HEK293 (cell line): ENCODE measurements at regions not wholly inside any gene's neighbourhood (a gene's known extent, or its start where the extent isn't known, plus 50 kb on each side); places are given as distances from the start of the nearest gene placed in this dataset.

Experiments
- CTCF ChIA-PET: fragments of 350-600 bp; formaldehyde crosslinking; extraction: SDS; loops from one replicate; lab custom pipeline; 2021; ENCODE audit warnings: antibody characterized with exemption; lab: Yijun Ruan, JAX
- POLR2A ChIA-PET: fragments of 300-600 bp; formaldehyde crosslinking; extraction: SDS; loops from one replicate; lab custom pipeline; 2020; ENCODE audit warnings: antibody characterized with exemption, inconsistent platforms; lab: Yijun Ruan, JAX
- H3K27ac ChIP-seq: fragments of 200-500 bp; sonication (Bioruptor generic); 2 replicates; pipeline ENCODE4 v1.5.1; 2014; ENCODE audit warnings: low read depth, low read length, control low read depth, inconsistent platforms; ENCODE audit errors: extremely low read depth
- H3K36me3 ChIP-seq, 2 experiments: fragments of 200-500 bp in 1 of 2; sonication (Bioruptor generic) in 1 of 2; 1 replicate in 1 of 2; 2 replicates in 1 of 2; pipeline ENCODE4 v1.5.1; 2014 to 2017; ENCODE audit warnings: inconsistent platforms in 2 of 2, low read length in 2 of 2; ENCODE audit not compliant: control insufficient read depth in 2 of 2, insufficient read depth in 1 of 2
- H3K4me1 ChIP-seq: fragments of 200-500 bp; sonication (Bioruptor generic); 2 replicates; pipeline ENCODE4 v1.5.1; 2014; ENCODE audit warnings: mild to moderate bottlenecking, low read length, inconsistent platforms; ENCODE audit not compliant: control insufficient read depth, insufficient read depth
- H3K4me3 ChIP-seq: 2 replicates; pipeline ENCODE4 v1.5.1; 2011; ENCODE audit warnings: low read depth, mild to moderate bottlenecking, control low read depth, low read length, moderate library complexity
- H3K9me3 ChIP-seq: fragments of 200-500 bp; sonication (Bioruptor generic); 2 replicates; pipeline ENCODE4 v1.5.1; 2014; ENCODE audit warnings: low read depth, low read length, inconsistent platforms; ENCODE audit not compliant: control insufficient read depth, insufficient read depth
- GFI1B ChIP-seq: fragments of 450-650 bp; formaldehyde crosslinking; IDR thresholded peaks from 2 replicates; pipeline ENCODE4 v1.5.1; 2016; ENCODE audit warnings: missing biosample characterization, missing genetic modification characterization
- GLIS2 ChIP-seq: fragments of 450-650 bp; formaldehyde crosslinking; IDR thresholded peaks from 2 replicates; pipeline ENCODE4 v1.5.1; 2016; ENCODE audit warnings: missing biosample characterization, missing genetic modification characterization
- HOXA7 ChIP-seq: sonication (generic); formaldehyde crosslinking; IDR thresholded peaks from 2 replicates; pipeline ENCODE4 v1.8.1; 2022; ENCODE audit warnings: missing genetic modification reagents, borderline replicate concordance
- HOXC10 ChIP-seq: sonication (generic); formaldehyde crosslinking; IDR thresholded peaks from 2 replicates; pipeline ENCODE4 v1.8.1; 2023; ENCODE audit warnings: mild to moderate bottlenecking, missing genetic modification reagents
- HOXD13 ChIP-seq: sonication (generic); formaldehyde crosslinking; IDR thresholded peaks from 2 replicates; pipeline ENCODE4 v1.8.0; 2022; ENCODE audit warnings: missing genetic modification reagents, borderline replicate concordance
- KLF1 ChIP-seq: fragments of 450-650 bp; formaldehyde crosslinking; IDR thresholded peaks from 2 replicates; pipeline ENCODE4 v1.5.1; 2016; ENCODE audit warnings: missing biosample characterization, missing genetic modification characterization
- KLF10 ChIP-seq: fragments of 450-650 bp; IDR thresholded peaks from 2 replicates; pipeline ENCODE4 v1.5.1; 2018; ENCODE audit warnings: missing biosample characterization, mild to moderate bottlenecking, missing genetic modification characterization
- MEIS1 ChIP-seq: sonication (generic); formaldehyde crosslinking; IDR thresholded peaks from 2 replicates; pipeline ENCODE4 v1.8.1; 2022; ENCODE audit warnings: missing genetic modification reagents, mild to moderate bottlenecking, borderline replicate concordance
- OSR2 ChIP-seq: fragments of 450-650 bp; formaldehyde crosslinking; IDR thresholded peaks from 2 replicates; pipeline ENCODE4 v1.5.1; 2016; ENCODE audit warnings: missing biosample characterization, missing genetic modification characterization
- SETDB1 ChIP-seq: IDR thresholded peaks from one replicate; pipeline ENCODE4 v1.6.1; 2017; ENCODE audit warnings: mild to moderate bottlenecking, low read length, moderate library complexity, mixed read lengths; ENCODE audit not compliant: insufficient read length
- SP7 ChIP-seq: fragments of 450-650 bp; formaldehyde crosslinking; IDR thresholded peaks from 2 replicates; pipeline ENCODE4 v1.5.1; 2016; ENCODE audit warnings: missing biosample characterization, missing genetic modification characterization
- TRIM28 ChIP-seq: IDR thresholded peaks from 2 replicates; pipeline ENCODE4 v1.6.1; 2011; ENCODE audit warnings: low read length, control low read depth, borderline replicate concordance
- ZBTB20 ChIP-seq: fragments of 450-650 bp; formaldehyde crosslinking; IDR thresholded peaks from 2 replicates; pipeline ENCODE4 v1.5.1; 2016; ENCODE audit warnings: missing biosample characterization, missing genetic modification characterization
- ZBTB21 ChIP-seq: fragments of 450-650 bp; formaldehyde crosslinking; IDR thresholded peaks from 2 replicates; pipeline ENCODE4 v1.5.1; 2017; ENCODE audit warnings: missing biosample characterization, missing genetic modification characterization
- ZNF121 ChIP-seq: fragments of 450-650 bp; formaldehyde crosslinking; IDR thresholded peaks from 2 replicates; pipeline ENCODE4 v1.5.1; 2016; ENCODE audit warnings: missing biosample characterization, missing genetic modification characterization
- ZNF132 ChIP-seq: fragments of 450-650 bp; formaldehyde crosslinking; IDR thresholded peaks from 2 replicates; pipeline ENCODE4 v1.5.1; 2017; ENCODE audit warnings: missing biosample characterization, missing genetic modification characterization, borderline replicate concordance
- ZNF133 ChIP-seq: fragments of 450-650 bp; formaldehyde crosslinking; IDR thresholded peaks from 2 replicates; pipeline ENCODE4 v1.5.1; 2016; ENCODE audit warnings: missing biosample characterization, missing genetic modification characterization
- ZNF37A ChIP-seq: fragments of 450-650 bp; IDR thresholded peaks from 2 replicates; pipeline ENCODE4 v1.5.1; 2018; ENCODE audit warnings: missing biosample characterization, missing genetic modification characterization
- ZNF404 ChIP-seq: fragments of 450-650 bp; formaldehyde crosslinking; IDR thresholded peaks from 2 replicates; pipeline ENCODE4 v1.5.1; 2017; ENCODE audit warnings: missing biosample characterization, missing genetic modification characterization
- ZNF416 ChIP-seq: fragments of 450-650 bp; formaldehyde crosslinking; IDR thresholded peaks from 2 replicates; pipeline ENCODE4 v1.5.1; 2016; ENCODE audit warnings: missing biosample characterization, missing genetic modification characterization
- ZNF529 ChIP-seq: fragments of 450-650 bp; formaldehyde crosslinking; IDR thresholded peaks from 2 replicates; pipeline ENCODE4 v1.5.1; 2017; ENCODE audit warnings: missing genetic modification characterization, missing biosample characterization; ENCODE audit not compliant: insufficient replicate concordance
- ZNF623 ChIP-seq: fragments of 450-650 bp; formaldehyde crosslinking; IDR thresholded peaks from 2 replicates; pipeline ENCODE4 v1.5.1; 2016; ENCODE audit warnings: missing biosample characterization, missing genetic modification characterization
- ZNF701 ChIP-seq: fragments of 450-650 bp; formaldehyde crosslinking; IDR thresholded peaks from 2 replicates; pipeline ENCODE4 v1.5.1; 2016; ENCODE audit warnings: missing biosample characterization, missing genetic modification characterization
- ZNF747 ChIP-seq: fragments of 450-650 bp; formaldehyde crosslinking; IDR thresholded peaks from 2 replicates; pipeline ENCODE4 v1.5.1; 2016; ENCODE audit warnings: missing biosample characterization, missing genetic modification characterization
- ZNF76 ChIP-seq: fragments of 450-650 bp; formaldehyde crosslinking; IDR thresholded peaks from 2 replicates; pipeline ENCODE4; 2016; ENCODE audit warnings: low read depth, missing biosample characterization, missing genetic modification characterization, borderline replicate concordance
- ZNF776 ChIP-seq: fragments of 450-650 bp; formaldehyde crosslinking; IDR thresholded peaks from 2 replicates; pipeline ENCODE4 v1.5.0; 2017; ENCODE audit warnings: missing biosample characterization, missing genetic modification characterization, borderline replicate concordance
- ZNF830 ChIP-seq: fragments of 450-650 bp; IDR thresholded peaks from 2 replicates; pipeline ENCODE4 v1.5.0; 2018; ENCODE audit warnings: missing biosample characterization, missing genetic modification characterization, low read depth, mild to moderate bottlenecking, moderate library complexity
- TF ChIP-seq, protein P1 (sequence below): fragments of 450-650 bp; formaldehyde crosslinking; IDR thresholded peaks from 2 replicates; pipeline ENCODE4 v1.5.1; 2017; ENCODE audit warnings: missing biosample characterization, missing genetic modification characterization
- TF ChIP-seq, protein P2 (sequence below): fragments of 450-650 bp; formaldehyde crosslinking; IDR thresholded peaks from 2 replicates; pipeline ENCODE4 v1.5.1; 2017; ENCODE audit warnings: missing biosample characterization, missing genetic modification characterization
- TF ChIP-seq, protein P3 (sequence below): fragments of 450-650 bp; formaldehyde crosslinking; IDR thresholded peaks from 2 replicates; pipeline ENCODE4 v1.5.1; 2016; ENCODE audit warnings: missing biosample characterization, missing genetic modification characterization
- TF ChIP-seq, protein P4 (sequence below): fragments of 450-650 bp; formaldehyde crosslinking; IDR thresholded peaks from 2 replicates; pipeline ENCODE4 v1.5.1; 2016; ENCODE audit warnings: missing biosample characterization, missing genetic modification characterization
- TF ChIP-seq, protein P5 (sequence below): fragments of 450-650 bp; IDR thresholded peaks from 2 replicates; pipeline ENCODE4 v1.5.1; 2018; ENCODE audit warnings: missing biosample characterization, missing genetic modification characterization

DNA sequence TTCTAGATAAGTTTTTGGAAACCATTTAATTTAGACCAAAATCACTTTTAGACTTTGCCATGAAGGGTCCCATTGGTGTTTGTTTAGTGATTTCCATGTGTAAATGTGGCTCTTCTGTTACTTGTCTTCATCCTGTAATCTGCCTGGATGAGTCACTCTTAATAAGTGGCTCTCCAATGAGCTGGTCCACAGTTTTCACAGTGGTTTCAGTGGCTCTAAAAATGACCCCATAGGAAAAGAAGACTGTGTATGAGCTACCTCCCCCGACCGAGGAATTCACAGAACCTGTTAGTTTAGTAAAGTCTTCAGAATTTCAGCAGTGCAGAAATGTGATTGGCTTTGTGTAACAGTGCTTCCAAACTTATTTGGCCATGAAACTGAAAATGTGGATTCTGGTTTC lies 492.0 kb upstream of the MARCKS start:
- H3K4me3 ChIP-seq, result no peak overlapping the region
- H3K27ac ChIP-seq, result no peak overlapping the region
- TF ChIP-seq HOXD13 (CRISPR knock-in tag) (no peak), ZNF416 (tag by site-specific recombination) (no peak), SETDB1 (peak; percentile 41), KLF1 (no peak), ZNF37A (tag by site-specific recombination) (no peak), TRIM28 (peak; percentile 38; the same call in 1 of the 2 replicates), ZNF121 (tag by site-specific recombination) (no peak), ZNF404 (no peak), ZNF529 (no peak), OSR2 (tag by site-specific recombination) (no peak), GFI1B (tag by site-specific recombination) (no peak), ZNF776 (tag by site-specific recombination) (no peak), HOXC10 (no peak), ZNF132 (tag by site-specific recombination) (no peak), GLIS2 (tag by site-specific recombination) (no peak), ZNF701 (tag by site-specific recombination) (no peak), ZNF133 (tag by site-specific recombination) (no peak), SP7 (tag by site-specific recombination) (peak; percentile 71), MEIS1 (CRISPR knock-in tag) (no peak)
- TF ChIP-seq, protein P1, sequence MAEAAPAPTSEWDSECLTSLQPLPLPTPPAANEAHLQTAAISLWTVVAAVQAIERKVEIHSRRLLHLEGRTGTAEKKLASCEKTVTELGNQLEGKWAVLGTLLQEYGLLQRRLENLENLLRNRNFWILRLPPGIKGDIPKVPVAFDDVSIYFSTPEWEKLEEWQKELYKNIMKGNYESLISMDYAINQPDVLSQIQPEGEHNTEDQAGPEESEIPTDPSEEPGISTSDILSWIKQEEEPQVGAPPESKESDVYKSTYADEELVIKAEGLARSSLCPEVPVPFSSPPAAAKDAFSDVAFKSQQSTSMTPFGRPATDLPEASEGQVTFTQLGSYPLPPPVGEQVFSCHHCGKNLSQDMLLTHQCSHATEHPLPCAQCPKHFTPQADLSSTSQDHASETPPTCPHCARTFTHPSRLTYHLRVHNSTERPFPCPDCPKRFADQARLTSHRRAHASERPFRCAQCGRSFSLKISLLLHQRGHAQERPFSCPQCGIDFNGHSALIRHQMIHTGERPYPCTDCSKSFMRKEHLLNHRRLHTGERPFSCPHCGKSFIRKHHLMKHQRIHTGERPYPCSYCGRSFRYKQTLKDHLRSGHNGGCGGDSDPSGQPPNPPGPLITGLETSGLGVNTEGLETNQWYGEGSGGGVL, result no peak
- TF ChIP-seq, protein P2, sequence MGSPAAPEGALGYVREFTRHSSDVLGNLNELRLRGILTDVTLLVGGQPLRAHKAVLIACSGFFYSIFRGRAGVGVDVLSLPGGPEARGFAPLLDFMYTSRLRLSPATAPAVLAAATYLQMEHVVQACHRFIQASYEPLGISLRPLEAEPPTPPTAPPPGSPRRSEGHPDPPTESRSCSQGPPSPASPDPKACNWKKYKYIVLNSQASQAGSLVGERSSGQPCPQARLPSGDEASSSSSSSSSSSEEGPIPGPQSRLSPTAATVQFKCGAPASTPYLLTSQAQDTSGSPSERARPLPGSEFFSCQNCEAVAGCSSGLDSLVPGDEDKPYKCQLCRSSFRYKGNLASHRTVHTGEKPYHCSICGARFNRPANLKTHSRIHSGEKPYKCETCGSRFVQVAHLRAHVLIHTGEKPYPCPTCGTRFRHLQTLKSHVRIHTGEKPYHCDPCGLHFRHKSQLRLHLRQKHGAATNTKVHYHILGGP (tag by site-specific recombination), result no peak
- TF ChIP-seq, protein P3, sequence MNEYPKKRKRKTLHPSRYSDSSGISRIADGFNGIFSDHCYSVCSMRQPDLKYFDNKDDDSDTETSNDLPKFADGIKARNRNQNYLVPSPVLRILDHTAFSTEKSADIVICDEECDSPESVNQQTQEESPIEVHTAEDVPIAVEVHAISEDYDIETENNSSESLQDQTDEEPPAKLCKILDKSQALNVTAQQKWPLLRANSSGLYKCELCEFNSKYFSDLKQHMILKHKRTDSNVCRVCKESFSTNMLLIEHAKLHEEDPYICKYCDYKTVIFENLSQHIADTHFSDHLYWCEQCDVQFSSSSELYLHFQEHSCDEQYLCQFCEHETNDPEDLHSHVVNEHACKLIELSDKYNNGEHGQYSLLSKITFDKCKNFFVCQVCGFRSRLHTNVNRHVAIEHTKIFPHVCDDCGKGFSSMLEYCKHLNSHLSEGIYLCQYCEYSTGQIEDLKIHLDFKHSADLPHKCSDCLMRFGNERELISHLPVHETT (tag by site-specific recombination), result no peak
- TF ChIP-seq, all 188 proteins: peak for 3
- Histone ChIP-seq H3K36me3 (no peaks in the 10 kb centered on the region), H3K9me3 (no peaks in the 10 kb centered on the region), H3K4me1 (peaks cover 17% of the 10 kb centered on the region)
- ChIA-PET POLR2A (interaction anchor here (0.7 to 1.4 kb wide), 3 partner anchors 13 to 493 kb away, joined by 3 to 5 read pairs (median 4); no protein-coding TSS in a partner anchor), CTCF (no interaction called here)

DNA sequence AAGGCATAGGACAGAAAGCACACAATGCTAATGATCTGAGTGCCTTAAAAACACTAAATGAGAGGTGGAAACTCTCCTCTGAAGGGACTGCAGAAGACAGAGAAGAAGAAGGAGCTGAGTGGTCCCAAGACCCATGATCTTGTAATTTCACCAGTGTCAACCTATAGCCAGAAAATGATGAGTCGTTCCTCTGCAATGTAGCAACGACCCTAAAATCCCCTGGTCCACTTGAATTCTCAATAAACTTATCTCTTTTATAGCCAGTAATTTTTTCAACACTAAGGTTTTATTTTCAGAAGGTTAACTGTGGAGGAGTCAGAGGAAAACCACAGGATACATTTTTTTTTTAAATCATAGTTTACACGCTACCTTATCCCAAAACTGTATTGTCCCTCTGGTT lies 490.6 kb upstream of the MARCKS start:
- Histone ChIP-seq H3K4me1 (peaks cover 12% of the 10 kb centered on the region), H3K27ac (no peak overlapping the region), H3K36me3 (no peaks in the 10 kb centered on the region), H3K4me3 (no peak overlapping the region), H3K9me3 (no peaks in the 10 kb centered on the region)
- CTCF ChIA-PET, result interaction anchor here (1.1 kb wide), 1 partner anchor 10 kb away, joined by 5 read pairs; no protein-coding TSS in a partner anchor
- POLR2A ChIA-PET, result no interaction called here
- TF ChIP-seq ZNF830, result no peak
- TF ChIP-seq ZNF76 (tag by site-specific recombination), result no peak
- no peak for TF ChIP-seq ZNF747 (tag by site-specific recombination)
- TF ChIP-seq, protein P4, sequence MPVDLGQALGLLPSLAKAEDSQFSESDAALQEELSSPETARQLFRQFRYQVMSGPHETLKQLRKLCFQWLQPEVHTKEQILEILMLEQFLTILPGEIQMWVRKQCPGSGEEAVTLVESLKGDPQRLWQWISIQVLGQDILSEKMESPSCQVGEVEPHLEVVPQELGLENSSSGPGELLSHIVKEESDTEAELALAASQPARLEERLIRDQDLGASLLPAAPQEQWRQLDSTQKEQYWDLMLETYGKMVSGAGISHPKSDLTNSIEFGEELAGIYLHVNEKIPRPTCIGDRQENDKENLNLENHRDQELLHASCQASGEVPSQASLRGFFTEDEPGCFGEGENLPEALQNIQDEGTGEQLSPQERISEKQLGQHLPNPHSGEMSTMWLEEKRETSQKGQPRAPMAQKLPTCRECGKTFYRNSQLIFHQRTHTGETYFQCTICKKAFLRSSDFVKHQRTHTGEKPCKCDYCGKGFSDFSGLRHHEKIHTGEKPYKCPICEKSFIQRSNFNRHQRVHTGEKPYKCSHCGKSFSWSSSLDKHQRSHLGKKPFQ, result no peak
- TF ChIP-seq HOXA7, result no peak
- no peak for TF ChIP-seq ZNF623
- no peak for TF ChIP-seq ZBTB21 (tag by site-specific recombination)
- TF ChIP-seq, protein P5, sequence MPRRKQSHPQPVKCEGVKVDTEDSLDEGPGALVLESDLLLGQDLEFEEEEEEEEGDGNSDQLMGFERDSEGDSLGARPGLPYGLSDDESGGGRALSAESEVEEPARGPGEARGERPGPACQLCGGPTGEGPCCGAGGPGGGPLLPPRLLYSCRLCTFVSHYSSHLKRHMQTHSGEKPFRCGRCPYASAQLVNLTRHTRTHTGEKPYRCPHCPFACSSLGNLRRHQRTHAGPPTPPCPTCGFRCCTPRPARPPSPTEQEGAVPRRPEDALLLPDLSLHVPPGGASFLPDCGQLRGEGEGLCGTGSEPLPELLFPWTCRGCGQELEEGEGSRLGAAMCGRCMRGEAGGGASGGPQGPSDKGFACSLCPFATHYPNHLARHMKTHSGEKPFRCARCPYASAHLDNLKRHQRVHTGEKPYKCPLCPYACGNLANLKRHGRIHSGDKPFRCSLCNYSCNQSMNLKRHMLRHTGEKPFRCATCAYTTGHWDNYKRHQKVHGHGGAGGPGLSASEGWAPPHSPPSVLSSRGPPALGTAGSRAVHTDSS (tag by site-specific recombination), result no peak
- TF ChIP-seq KLF10 (tag by site-specific recombination), result no peak
- no peak for TF ChIP-seq ZBTB20 (tag by site-specific recombination)
